ENCODE measurements at regions not wholly inside any gene's neighbourhood (a gene's known extent, or its start where the extent isn't known, plus 50 kb on each side); places are given as distances from the start of the nearest gene placed in this dataset.

DNA sequence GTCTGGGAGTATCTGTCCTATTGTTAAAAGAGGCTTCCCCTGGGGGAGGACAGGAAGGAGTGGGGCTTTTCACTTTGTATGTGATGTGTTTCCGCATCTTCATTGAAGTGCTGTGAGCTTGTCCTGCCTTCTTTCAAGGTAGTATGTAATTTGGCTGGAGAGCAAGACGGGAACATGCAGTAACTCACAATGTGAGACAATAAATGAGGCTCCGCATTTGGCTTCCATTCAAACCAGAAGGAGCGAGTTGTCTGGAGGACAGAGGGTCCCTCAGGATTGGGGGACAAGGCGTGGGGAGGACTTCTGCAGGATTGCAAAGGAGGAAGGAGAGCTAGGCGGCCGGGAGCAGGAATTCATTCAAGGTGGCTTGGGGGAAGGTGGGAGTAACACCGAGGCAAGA lies 203.5 kb downstream of the RBFOX3 start:
- TF ChIP-seq, protein P1, sequence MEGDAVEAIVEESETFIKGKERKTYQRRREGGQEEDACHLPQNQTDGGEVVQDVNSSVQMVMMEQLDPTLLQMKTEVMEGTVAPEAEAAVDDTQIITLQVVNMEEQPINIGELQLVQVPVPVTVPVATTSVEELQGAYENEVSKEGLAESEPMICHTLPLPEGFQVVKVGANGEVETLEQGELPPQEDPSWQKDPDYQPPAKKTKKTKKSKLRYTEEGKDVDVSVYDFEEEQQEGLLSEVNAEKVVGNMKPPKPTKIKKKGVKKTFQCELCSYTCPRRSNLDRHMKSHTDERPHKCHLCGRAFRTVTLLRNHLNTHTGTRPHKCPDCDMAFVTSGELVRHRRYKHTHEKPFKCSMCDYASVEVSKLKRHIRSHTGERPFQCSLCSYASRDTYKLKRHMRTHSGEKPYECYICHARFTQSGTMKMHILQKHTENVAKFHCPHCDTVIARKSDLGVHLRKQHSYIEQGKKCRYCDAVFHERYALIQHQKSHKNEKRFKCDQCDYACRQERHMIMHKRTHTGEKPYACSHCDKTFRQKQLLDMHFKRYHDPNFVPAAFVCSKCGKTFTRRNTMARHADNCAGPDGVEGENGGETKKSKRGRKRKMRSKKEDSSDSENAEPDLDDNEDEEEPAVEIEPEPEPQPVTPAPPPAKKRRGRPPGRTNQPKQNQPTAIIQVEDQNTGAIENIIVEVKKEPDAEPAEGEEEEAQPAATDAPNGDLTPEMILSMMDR (conservative IDR thresholded peaks at IDR 0.05 in 1 of 2, IDR thresholded peaks at IDR 0.05 in 1 of 2; ENCODE audit: extremely low read depth in 1 of 2, insufficient read depth in 1 of 2, low read depth in 1 of 2, low read length in 2 of 2): no peak
- no peak for TF ChIP-seq EZH2 (IDR thresholded peaks at IDR 0.05; ENCODE audit: borderline replicate concordance, low read length)

Measured in mammary epithelial cell (primary cell).